Spleen (tissue), 7 donors: ENCODE measurements at regions not wholly inside any gene's neighbourhood (a gene's known extent, or its start where the extent isn't known, plus 50 kb on each side); places are given as distances from the start of the nearest gene placed in this dataset.

Experiments
- POLR2AphosphoS5 ChIP-seq, 3 donors: sonication (generic); formaldehyde crosslinking; IDR thresholded peaks; one replicate each; pipeline ENCODE4 v1.5.1; 2017; ENCODE audit warnings: antibody characterized with exemption in 3 of 3
- TF ChIP-seq, protein P1 (sequence below), 11 experiments: fragments of 200-600 bp in 7 of 11; fragments of 450-650 bp in 4 of 11; sonication (generic) in 4 of 11; IDR thresholded peaks in 8 of 11; conservative IDR thresholded peaks in 3 of 11; 1 replicate in 7 of 11; 2 replicates in 4 of 11; pipeline versions ENCODE4 v1.4.0 to v1.8.0; 2016 to 2021; ENCODE audit warnings: antibody characterized with exemption in 11 of 11, inconsistent platforms in 4 of 11, mild to moderate bottlenecking in 1 of 11
- donor health status: DM: no; HTN: no; CAD: no; lungs with moderate emphysema.
- donor health status: DM: no; HTN: no; CAD: no.
- donor health status: DM: no; HTN: no; CAD: no.

DNA sequence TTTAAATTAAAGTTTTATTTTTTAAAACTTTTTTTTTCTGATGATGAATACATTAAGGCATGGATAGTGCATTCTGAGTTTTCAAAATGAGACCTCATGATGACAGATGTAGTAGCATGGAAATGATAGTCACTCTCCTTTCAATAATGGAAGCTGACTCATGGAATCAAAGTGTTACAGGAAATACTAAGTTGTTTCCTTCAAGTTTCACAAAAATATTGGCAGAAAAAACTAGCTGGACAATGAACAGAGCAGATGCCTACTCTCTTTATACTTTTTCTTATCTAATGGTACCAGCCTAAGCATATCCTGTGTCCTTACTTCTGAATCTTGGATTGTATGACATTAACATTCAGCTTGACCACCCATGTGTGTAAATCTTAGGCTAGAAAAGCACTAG is 1337.3 kb downstream of the PCDH9 start:
- TF ChIP-seq, protein P1, sequence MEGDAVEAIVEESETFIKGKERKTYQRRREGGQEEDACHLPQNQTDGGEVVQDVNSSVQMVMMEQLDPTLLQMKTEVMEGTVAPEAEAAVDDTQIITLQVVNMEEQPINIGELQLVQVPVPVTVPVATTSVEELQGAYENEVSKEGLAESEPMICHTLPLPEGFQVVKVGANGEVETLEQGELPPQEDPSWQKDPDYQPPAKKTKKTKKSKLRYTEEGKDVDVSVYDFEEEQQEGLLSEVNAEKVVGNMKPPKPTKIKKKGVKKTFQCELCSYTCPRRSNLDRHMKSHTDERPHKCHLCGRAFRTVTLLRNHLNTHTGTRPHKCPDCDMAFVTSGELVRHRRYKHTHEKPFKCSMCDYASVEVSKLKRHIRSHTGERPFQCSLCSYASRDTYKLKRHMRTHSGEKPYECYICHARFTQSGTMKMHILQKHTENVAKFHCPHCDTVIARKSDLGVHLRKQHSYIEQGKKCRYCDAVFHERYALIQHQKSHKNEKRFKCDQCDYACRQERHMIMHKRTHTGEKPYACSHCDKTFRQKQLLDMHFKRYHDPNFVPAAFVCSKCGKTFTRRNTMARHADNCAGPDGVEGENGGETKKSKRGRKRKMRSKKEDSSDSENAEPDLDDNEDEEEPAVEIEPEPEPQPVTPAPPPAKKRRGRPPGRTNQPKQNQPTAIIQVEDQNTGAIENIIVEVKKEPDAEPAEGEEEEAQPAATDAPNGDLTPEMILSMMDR (IDR thresholded peaks at IDR 0.05 in 8 of 11, conservative IDR thresholded peaks at IDR 0.05 in 3 of 11) = no peak
- no peak for TF ChIP-seq POLR2AphosphoS5 (IDR thresholded peaks at IDR 0.05)
